K562 (cell line): ENCODE measurements at regions not wholly inside any gene's neighbourhood (a gene's known extent, or its start where the extent isn't known, plus 50 kb on each side); places are given as distances from the start of the nearest gene placed in this dataset.

Experiments
- ATAC-seq: fragments of 200-7000 bp; cut with Tn5 transposase; 3 replicates; pipeline ENCODE4 v1.9.1; 2020; ENCODE audit warnings: moderate library complexity
- BruUV-seq: library from RNA; stranded (reverse); fragments of 400-500 nt; replicated peaks from 2 replicates; lab custom pipeline; 2021; lab: Mats Ljungman, UMichigan
- CTCF ChIA-PET: fragments of 300-600 bp; formaldehyde crosslinking; extraction: SDS; loops from one replicate; lab custom pipeline; 2021; ENCODE audit warnings: low intra/inter-chr PET ratio; lab: Yijun Ruan, JAX
- POLR2A ChIA-PET: fragments of 300-600, 350-650 bp; sonication (Branson Sonifier 250); formaldehyde crosslinking; extraction: SDS; loops from one replicate; lab custom pipeline; 2021; ENCODE audit warnings: antibody characterized with exemption, inconsistent platforms; lab: Yijun Ruan, JAX
- DNase-seq, 4 experiments: peaks; one replicate each; pipeline versions ENCODE4 v3.0.0 to v3.0.0-alpha.2; 2011 to 2018; ENCODE audit warnings: low spot score in 3 of 4, mixed read lengths in 3 of 4; ENCODE audit errors: extremely low read depth in 1 of 4
- FAIRE-seq: peaks from 2 replicates; lab custom pipeline; 2011; peaks lifted over from hg19 to GRCh38; lab: Jason Lieb, UNC
- H2AFZ ChIP-seq: 2 replicates; pipeline ENCODE4 v1.6.0; 2011; ENCODE audit warnings: low read depth, low read length, control low read depth, inconsistent platforms
- H3K27ac ChIP-seq: fragments of 200-600 bp; 3 replicates; pipeline ENCODE4 v1.8.0; 2011; ENCODE audit warnings: low read depth, mild to moderate bottlenecking, control low read depth, inconsistent platforms, low read length, moderate library complexity, mixed read lengths; ENCODE audit errors: extremely low read depth
- H3K27me3 ChIP-seq, 2 experiments: fragments of 300-600 bp in 1 of 2; 2 replicates in 1 of 2; 3 replicates in 1 of 2; pipeline versions ENCODE4 v1.6.0 to v1.8.0; 2011; ENCODE audit warnings: inconsistent platforms in 2 of 2, low read length in 2 of 2, mild to moderate bottlenecking in 1 of 2, mixed read lengths in 1 of 2, moderate library complexity in 1 of 2; ENCODE audit not compliant: control insufficient read depth in 2 of 2, insufficient read depth in 2 of 2
- H3K36me3 ChIP-seq: fragments of 300-600 bp; 3 replicates; pipeline ENCODE4 v1.8.0; 2011; ENCODE audit warnings: mild to moderate bottlenecking, low read length, inconsistent platforms; ENCODE audit not compliant: control insufficient read depth, insufficient read depth
- H3K4me1 ChIP-seq, 2 experiments: fragments of 200-600 bp in 1 of 2; replicated peaks in 1 of 2; 2 replicates in 1 of 2; 3 replicates in 1 of 2; pipeline versions ENCODE4 v1.5.1 to v1.8.0; 2011; ENCODE audit warnings: inconsistent platforms in 2 of 2, low read length in 2 of 2, mild to moderate bottlenecking in 1 of 2, mixed read lengths in 1 of 2, moderate library complexity in 1 of 2; ENCODE audit not compliant: control insufficient read depth in 2 of 2, insufficient read depth in 2 of 2
- H3K4me2 ChIP-seq: 2 replicates; pipeline ENCODE4 v1.6.1; 2011; ENCODE audit warnings: low read length, control low read depth, inconsistent platforms, mixed read lengths; ENCODE audit not compliant: insufficient read depth
- H3K4me3 ChIP-seq: fragments of 200-600 bp; sonication (generic), shearing (Covaris generic); 2 replicates; pipeline ENCODE4 v1.5.1; 2016; ENCODE audit warnings: control low read depth, inconsistent platforms
- H3K79me2 ChIP-seq: fragments of 200-600 bp; 3 replicates; pipeline ENCODE4 v1.8.0; 2011; ENCODE audit warnings: low read length, inconsistent platforms; ENCODE audit not compliant: control insufficient read depth, insufficient read depth
- H3K9ac ChIP-seq, 2 experiments: 2 replicates each; pipeline versions ENCODE4 v1.6.0 to v1.6.1; 2011; ENCODE audit warnings: low read depth in 2 of 2, low read length in 2 of 2, control low read depth in 1 of 2, inconsistent platforms in 1 of 2, mild to moderate bottlenecking in 1 of 2, mixed read lengths in 1 of 2; ENCODE audit not compliant: insufficient read depth in 1 of 2
- H3K9me1 ChIP-seq: one replicate; pipeline ENCODE4 v1.6.0; 2011; ENCODE audit warnings: inconsistent platforms, mild to moderate bottlenecking, low read length, moderate library complexity; ENCODE audit not compliant: control insufficient read depth, insufficient read depth
- H3K9me3 ChIP-seq: replicated peaks from 2 replicates; pipeline ENCODE4 v1.5.1; 2011; ENCODE audit warnings: low read depth, low read length, inconsistent platforms; ENCODE audit not compliant: control insufficient read depth, insufficient read depth
- H4K20me1 ChIP-seq: replicated peaks from 2 replicates; pipeline ENCODE4 v1.6.1; 2011; ENCODE audit warnings: low read length, inconsistent platforms, mixed read lengths; ENCODE audit not compliant: control insufficient read depth, insufficient read depth
- CEBPZ ChIP-seq: fragments of 150-350 bp; IDR thresholded peaks from 2 replicates; pipeline ENCODE4 v1.6.1; 2014; ENCODE audit warnings: low read depth, mild to moderate bottlenecking, low read length, borderline replicate concordance
- HNRNPUL1 ChIP-seq: fragments of 200-400 bp; formaldehyde crosslinking; IDR thresholded peaks from 2 replicates; pipeline ENCODE4 v1.6.1; 2017; ENCODE audit warnings: low read length
- IRF9 ChIP-seq: fragments of 450-650 bp; IDR thresholded peaks from 2 replicates; pipeline ENCODE4 v1.6.1; 2016; ENCODE audit warnings: missing biosample characterization, missing genetic modification characterization
- NCOR1 ChIP-seq: fragments of 450-650 bp; IDR thresholded peaks from 2 replicates; pipeline ENCODE4 v1.6.1; 2016; ENCODE audit warnings: mild to moderate bottlenecking, moderate library complexity
- NFE2 ChIP-seq: IDR thresholded peaks from 2 replicates; pipeline ENCODE4 v1.6.1; 2014; ENCODE audit warnings: antibody characterized with exemption, low read depth
- UBTF ChIP-seq, 2 experiments: IDR thresholded peaks; 2 replicates each; pipeline ENCODE4 v1.6.1; 2012; ENCODE audit warnings: improper control_type of control experiment in 2 of 2, low read depth in 2 of 2, low read length in 2 of 2, borderline replicate concordance in 1 of 2
- ZNF668 ChIP-seq: fragments of 250-450 bp; sonication (Bioruptor Pico); IDR thresholded peaks from 2 replicates; pipeline ENCODE4 v1.8.0; 2022; ENCODE audit warnings: mild to moderate bottlenecking, inconsistent platforms
- ZNF76 ChIP-seq: fragments of 250-450 bp; sonication (Bioruptor Pico); IDR thresholded peaks from 2 replicates; pipeline ENCODE4 v1.4.0; 2020; ENCODE audit warnings: mild to moderate bottlenecking, moderate library complexity, borderline replicate concordance
- WGBS: fragments of 100-300 bp; shearing (Covaris generic); methylation state at CpG from one replicate; pipeline ENCODE4 v1.1.6; 2016; ENCODE audit warnings: low coverage, mixed read lengths; ENCODE audit not compliant: insufficient coverage; ENCODE audit errors: missing lambda C conversion rate; 5-methylcytosine and 5-hydroxymethylcytosine counted together
- in situ Hi-C: fragments of 300-500 bp; cut with MboI; formaldehyde crosslinking; loops from 4 replicates; pipeline ENCODE4 v1.15.0; 2018; ENCODE audit warnings: inconsistent platforms, mixed read lengths
- intact Hi-C: fragments of 100-400 bp; cut with micrococcal nuclease; formaldehyde crosslinking; loops from 2 replicates; pipeline ENCODE4 v1.14.2; 2022

DNA sequence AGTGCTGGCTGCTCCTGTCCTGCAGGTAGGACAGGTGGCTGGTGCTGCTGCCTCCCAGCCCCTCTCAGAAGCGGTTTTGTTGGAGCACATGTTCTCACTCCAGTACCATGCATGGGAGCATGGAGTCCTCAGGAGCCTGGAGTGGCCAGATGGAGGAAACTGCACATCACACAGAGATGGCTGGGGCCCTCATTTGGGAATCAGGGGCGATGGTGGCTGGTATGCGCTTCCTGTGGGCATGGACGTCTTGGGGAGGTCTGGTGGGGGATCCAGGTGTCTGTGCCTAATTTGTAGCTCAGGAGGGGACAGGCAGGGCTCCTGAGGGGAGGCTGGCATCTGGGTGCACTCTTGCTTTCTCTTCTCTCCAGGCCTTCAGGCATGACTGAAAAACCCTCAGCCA, 168.2 kb downstream of the KLF13 start:
- Histone ChIP-seq H3K36me3 (no peaks in the 10 kb centered on the region), H3K27ac (no peak overlapping the region), H3K4me1 (no peaks in the 10 kb centered on the region), H3K4me2 (no peak overlapping the region), H2AFZ (no peak overlapping the region), H3K79me2 (no peaks in the 10 kb centered on the region), H3K27me3 (peaks cover 0 to 10% of the 10 kb centered on the region in 2 experiments; a peak in 1 of 5 replicates), H3K9ac (no peak overlapping the region), H3K4me3 (no peak overlapping the region), H3K9me3 (no peaks in the 10 kb centered on the region), H3K9me1 (no peaks in the 10 kb centered on the region), H4K20me1 (no peaks in the 10 kb centered on the region)
- no TSS peak for BruUV-seq
- WGBS: 0% methylated on average over 4 of the region's 4 CpGs
- FAIRE-seq: no peak
- DNase-seq: no peak
- in situ Hi-C loops (no loop called here), intact Hi-C loops (no loop called here)
- no peak for ATAC-seq
- CTCF ChIA-PET: no interaction called here
- POLR2A ChIA-PET: no interaction called here
- TF ChIP-seq NCOR1 (no peak), NFE2 (no peak), ZNF76 (CRISPR knock-in tag) (no peak), IRF9 (tag) (no peak), HNRNPUL1 (no peak), UBTF (IDR thresholded peaks at IDR 0.05; ENCODE audit: borderline replicate concordance in 1 of 2, low read depth in 2 of 2, low read length in 2 of 2) (no peak), ZNF668 (CRISPR knock-in tag) (no peak), CEBPZ (no peak)
